DND-41 (cell line): ENCODE measurements at regions not wholly inside any gene's neighbourhood (a gene's known extent, or its start where the extent isn't known, plus 50 kb on each side); places are given as distances from the start of the nearest gene placed in this dataset.

ENCODE experiments used
- EZH2 ChIP-seq: IDR thresholded peaks from 3 replicates; pipeline ENCODE4 v1.6.1; 2012; ENCODE audit warnings: borderline replicate concordance, low read depth, mild to moderate bottlenecking, moderate library complexity, low read length, inconsistent platforms; ENCODE audit not compliant: severe bottlenecking
- TF ChIP-seq, protein P1 (sequence below): IDR thresholded peaks from 2 replicates; pipeline ENCODE4 v1.5.1; 2012; ENCODE audit warnings: borderline replicate concordance, low read length, moderate library complexity, mild to moderate bottlenecking; ENCODE audit not compliant: poor library complexity, severe bottlenecking; ENCODE audit errors: extremely low read depth

DNA sequence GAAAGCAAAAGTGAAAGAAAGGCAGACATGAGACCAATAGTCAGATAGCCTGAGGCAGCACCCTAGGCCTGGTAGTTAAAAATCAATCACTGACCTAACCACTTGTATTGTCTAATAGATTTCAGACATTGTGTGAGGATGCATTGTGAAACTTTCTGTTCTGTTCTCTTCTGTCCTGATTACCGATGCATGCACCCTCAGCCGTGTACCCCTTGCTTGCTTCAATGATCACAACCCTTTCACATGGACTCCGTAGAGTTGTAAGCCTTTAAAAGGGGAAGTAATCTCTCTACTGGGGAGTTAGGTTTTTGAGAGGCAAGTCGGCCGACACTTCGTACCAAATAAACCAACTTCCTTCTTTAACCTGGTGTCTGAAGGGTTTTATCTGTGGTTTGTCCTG is 801.6 kb upstream of the TSPY4 start:
- TF ChIP-seq, protein P1, sequence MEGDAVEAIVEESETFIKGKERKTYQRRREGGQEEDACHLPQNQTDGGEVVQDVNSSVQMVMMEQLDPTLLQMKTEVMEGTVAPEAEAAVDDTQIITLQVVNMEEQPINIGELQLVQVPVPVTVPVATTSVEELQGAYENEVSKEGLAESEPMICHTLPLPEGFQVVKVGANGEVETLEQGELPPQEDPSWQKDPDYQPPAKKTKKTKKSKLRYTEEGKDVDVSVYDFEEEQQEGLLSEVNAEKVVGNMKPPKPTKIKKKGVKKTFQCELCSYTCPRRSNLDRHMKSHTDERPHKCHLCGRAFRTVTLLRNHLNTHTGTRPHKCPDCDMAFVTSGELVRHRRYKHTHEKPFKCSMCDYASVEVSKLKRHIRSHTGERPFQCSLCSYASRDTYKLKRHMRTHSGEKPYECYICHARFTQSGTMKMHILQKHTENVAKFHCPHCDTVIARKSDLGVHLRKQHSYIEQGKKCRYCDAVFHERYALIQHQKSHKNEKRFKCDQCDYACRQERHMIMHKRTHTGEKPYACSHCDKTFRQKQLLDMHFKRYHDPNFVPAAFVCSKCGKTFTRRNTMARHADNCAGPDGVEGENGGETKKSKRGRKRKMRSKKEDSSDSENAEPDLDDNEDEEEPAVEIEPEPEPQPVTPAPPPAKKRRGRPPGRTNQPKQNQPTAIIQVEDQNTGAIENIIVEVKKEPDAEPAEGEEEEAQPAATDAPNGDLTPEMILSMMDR: no peak
- no peak for TF ChIP-seq EZH2
